ENCODE measurements at regions not wholly inside any gene's neighbourhood (a gene's known extent, or its start where the extent isn't known, plus 50 kb on each side); places are given as distances from the start of the nearest gene placed in this dataset.
"Not testable (repeated sequence)": the region's sequence is repeated elsewhere in the genome, so short reads cannot be mapped to it uniquely, and the experiment has no call there.

GRCh38 chr5:28678899-28679298 lies 1640.5 kb upstream of the CDH9 start:
- DNase-seq (ENCODE audit: extremely low read depth, low read depth) = no peak

- DNase-seq (ENCODE audit: extremely low read depth, low read depth) = no peak
Observed at GRCh38 chr5:28666110-28666509, 1627.7 kb upstream of the CDH9 start.

GRCh38 chr5:28648108-28648507 lies 1609.7 kb upstream of the CDH9 start:
- peak; percentile 40 for DNase-seq (ENCODE audit: extremely low read depth, low read depth)

- no peak for DNase-seq (ENCODE audit: extremely low read depth, low read depth)
Observed at GRCh38 chr5:28632607-28633006, 1594.2 kb upstream of the CDH9 start.

GRCh38 chr5:28603869-28604268 lies 1565.5 kb upstream of the CDH9 start:
- no peak for DNase-seq (ENCODE audit: extremely low read depth, low read depth)

GRCh38 chr5:28602429-28602828 lies 1564.0 kb upstream of the CDH9 start:
- no peak for DNase-seq (ENCODE audit: extremely low read depth, low read depth)

GRCh38 chr5:28596707-28597106 lies 1558.3 kb upstream of the CDH9 start:
- not testable (repeated sequence) for DNase-seq (ENCODE audit: extremely low read depth, low read depth)

GRCh38 chr5:28580616-28581015 lies 1542.2 kb upstream of the CDH9 start:
- DNase-seq (ENCODE audit: extremely low read depth, low read depth) = no peak

- no peak for DNase-seq (ENCODE audit: extremely low read depth, low read depth)
Observed at GRCh38 chr5:28576022-28576421, 1537.6 kb upstream of the CDH9 start.

GRCh38 chr5:28575368-28575767 lies 1537.0 kb upstream of the CDH9 start:
- no peak for DNase-seq (ENCODE audit: extremely low read depth, low read depth)

GRCh38 chr5:28574606-28575005 lies 1536.2 kb upstream of the CDH9 start:
- DNase-seq (ENCODE audit: extremely low read depth, low read depth) = no peak

GRCh38 chr5:28567048-28567447 lies 1528.7 kb upstream of the CDH9 start:
- DNase-seq (ENCODE audit: extremely low read depth, low read depth) = no peak

- DNase-seq (ENCODE audit: extremely low read depth, low read depth) = no peak
Observed at GRCh38 chr5:28561522-28561921, 1523.1 kb upstream of the CDH9 start.

- no peak for DNase-seq (ENCODE audit: extremely low read depth, low read depth)
Observed at GRCh38 chr5:28558196-28558595, 1519.8 kb upstream of the CDH9 start.

- DNase-seq (ENCODE audit: extremely low read depth, low read depth) = no peak
Observed at GRCh38 chr5:28557114-28557513, 1518.7 kb upstream of the CDH9 start.

- DNase-seq (ENCODE audit: extremely low read depth, low read depth) = no peak
Observed at GRCh38 chr5:28549588-28549987, 1511.2 kb upstream of the CDH9 start.

- no peak for DNase-seq (ENCODE audit: extremely low read depth, low read depth)
Observed at GRCh38 chr5:28548856-28549255, 1510.5 kb upstream of the CDH9 start.

- no peak for DNase-seq (ENCODE audit: extremely low read depth, low read depth)
Observed at GRCh38 chr5:28544501-28544900, 1506.1 kb upstream of the CDH9 start.

- DNase-seq (ENCODE audit: extremely low read depth, low read depth) = no peak
Observed at GRCh38 chr5:28543473-28544098, 1505.2 kb upstream of the CDH9 start.

GRCh38 chr5:28542987-28543386 lies 1504.6 kb upstream of the CDH9 start:
- no peak for DNase-seq (ENCODE audit: extremely low read depth, low read depth)

- peak; percentile 1 for DNase-seq (ENCODE audit: extremely low read depth, low read depth)
Observed at GRCh38 chr5:28523888-28524635, 1485.7 kb upstream of the CDH9 start.

GRCh38 chr5:28523416-28523815 lies 1485.0 kb upstream of the CDH9 start:
- DNase-seq (ENCODE audit: extremely low read depth, low read depth) = no peak

GRCh38 chr5:28517691-28518090 lies 1479.3 kb upstream of the CDH9 start:
- DNase-seq (ENCODE audit: extremely low read depth, low read depth) = no peak

All from NCI-H460 (cell line).